Tibial nerve (tissue), 4 donors: ENCODE measurements at regions not wholly inside any gene's neighbourhood (a gene's known extent, or its start where the extent isn't known, plus 50 kb on each side); places are given as distances from the start of the nearest gene placed in this dataset.

ENCODE experiments used
- DNase-seq, 2 donors: peaks; one replicate each; pipeline ENCODE4 v3.0.0-alpha.2; 2019; ENCODE audit warnings: low spot score in 2 of 2
- H3K27ac ChIP-seq, 4 donors: fragments of 200-600 bp; sonication (generic) in 3 of 4; one replicate each; pipeline ENCODE4 v1.5.1; 2017 to 2019; ENCODE audit warnings: mild to moderate bottlenecking in 1 of 4
- H3K27me3 ChIP-seq, 2 donors: fragments of 200-600 bp; sonication (generic) in 1 of 2; one replicate each; pipeline versions ENCODE4 v1.5.1 to v1.6.0; 2017 to 2019
- H3K36me3 ChIP-seq, 3 donors: fragments of 200-600 bp; sonication (generic); one replicate each; pipeline ENCODE4 v1.5.1; 2018 to 2019
- H3K4me1 ChIP-seq, 4 donors: fragments of 200-600 bp; sonication (generic) in 3 of 4; one replicate each; pipeline ENCODE4 v1.5.1; 2017 to 2019
- H3K4me3 ChIP-seq, 4 donors: fragments of 200-600 bp; sonication (generic) in 3 of 4; one replicate each; pipeline ENCODE4 v1.5.1; 2017 to 2019; ENCODE audit warnings: mild to moderate bottlenecking in 1 of 4, moderate library complexity in 1 of 4
- H3K9me3 ChIP-seq, 4 donors: fragments of 200-600 bp; sonication (generic) in 3 of 4; one replicate each; pipeline ENCODE4 v1.5.1; 2017 to 2019
- EP300 ChIP-seq, 2 donors: sonication (generic); formaldehyde crosslinking; IDR thresholded peaks; one replicate each; pipeline ENCODE4 v1.6.1; 2017; ENCODE audit warnings: antibody characterized with exemption in 2 of 2, mild to moderate bottlenecking in 1 of 2
- POLR2A ChIP-seq, 2 donors: fragments of 450-650 bp; IDR thresholded peaks; one replicate each; pipeline ENCODE4 v1.6.1; 2017; ENCODE audit warnings: antibody characterized with exemption in 2 of 2, mild to moderate bottlenecking in 2 of 2, moderate library complexity in 2 of 2
- WGBS, 2 donors: methylation state at CpG; one replicate each; pipeline ENCODE4 v1.1.5; 2018; 5-methylcytosine and 5-hydroxymethylcytosine counted together
- TF ChIP-seq, protein P1 (sequence below), 5 experiments: fragments of 200-600 bp in 3 of 5; fragments of 450-650 bp in 2 of 5; sonication (generic) in 3 of 5; IDR thresholded peaks; one replicate each; pipeline ENCODE4 v1.5.1; 2016 to 2019; ENCODE audit warnings: antibody characterized with exemption in 5 of 5, mild to moderate bottlenecking in 3 of 5, moderate library complexity in 2 of 5

DNA sequence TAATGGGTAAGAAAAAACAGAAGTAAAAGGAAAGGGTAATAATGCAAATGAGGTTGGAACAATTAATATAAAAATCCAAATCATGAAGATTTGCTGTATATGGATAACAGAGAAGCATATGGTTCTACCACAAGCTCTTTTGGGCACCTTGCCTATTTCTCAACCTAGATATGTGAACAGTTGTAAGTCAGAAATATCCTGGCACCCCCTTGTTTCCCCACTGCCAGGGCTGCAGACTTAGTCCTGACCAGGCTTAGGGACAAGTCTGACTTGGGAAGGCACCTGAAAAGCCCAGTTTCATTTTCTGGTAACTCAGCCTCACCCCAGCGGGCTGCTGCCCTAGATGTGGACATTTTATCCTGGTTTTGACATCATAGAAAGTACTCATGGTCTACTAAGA, 183.2 kb upstream of the STAC start:
- Histone ChIP-seq H3K9me3 (no peaks in the 10 kb centered on the region), H3K4me3 (no peak overlapping the region), H3K27me3 (no peaks in the 10 kb centered on the region), H3K36me3 (no peaks in the 10 kb centered on the region), H3K27ac (no peak overlapping the region), H3K4me1 (no peaks in the 10 kb centered on the region)
- 60 to 88% methylated on average over 1 of the region's 1 CpG for WGBS, 2 donors
- no peak for DNase-seq
- TF ChIP-seq, protein P1, sequence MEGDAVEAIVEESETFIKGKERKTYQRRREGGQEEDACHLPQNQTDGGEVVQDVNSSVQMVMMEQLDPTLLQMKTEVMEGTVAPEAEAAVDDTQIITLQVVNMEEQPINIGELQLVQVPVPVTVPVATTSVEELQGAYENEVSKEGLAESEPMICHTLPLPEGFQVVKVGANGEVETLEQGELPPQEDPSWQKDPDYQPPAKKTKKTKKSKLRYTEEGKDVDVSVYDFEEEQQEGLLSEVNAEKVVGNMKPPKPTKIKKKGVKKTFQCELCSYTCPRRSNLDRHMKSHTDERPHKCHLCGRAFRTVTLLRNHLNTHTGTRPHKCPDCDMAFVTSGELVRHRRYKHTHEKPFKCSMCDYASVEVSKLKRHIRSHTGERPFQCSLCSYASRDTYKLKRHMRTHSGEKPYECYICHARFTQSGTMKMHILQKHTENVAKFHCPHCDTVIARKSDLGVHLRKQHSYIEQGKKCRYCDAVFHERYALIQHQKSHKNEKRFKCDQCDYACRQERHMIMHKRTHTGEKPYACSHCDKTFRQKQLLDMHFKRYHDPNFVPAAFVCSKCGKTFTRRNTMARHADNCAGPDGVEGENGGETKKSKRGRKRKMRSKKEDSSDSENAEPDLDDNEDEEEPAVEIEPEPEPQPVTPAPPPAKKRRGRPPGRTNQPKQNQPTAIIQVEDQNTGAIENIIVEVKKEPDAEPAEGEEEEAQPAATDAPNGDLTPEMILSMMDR (IDR thresholded peaks at IDR 0.05) = no peak
- no peak for TF ChIP-seq POLR2A (IDR thresholded peaks at IDR 0.05)
- TF ChIP-seq EP300 (IDR thresholded peaks at IDR 0.05) = no peak

DNA sequence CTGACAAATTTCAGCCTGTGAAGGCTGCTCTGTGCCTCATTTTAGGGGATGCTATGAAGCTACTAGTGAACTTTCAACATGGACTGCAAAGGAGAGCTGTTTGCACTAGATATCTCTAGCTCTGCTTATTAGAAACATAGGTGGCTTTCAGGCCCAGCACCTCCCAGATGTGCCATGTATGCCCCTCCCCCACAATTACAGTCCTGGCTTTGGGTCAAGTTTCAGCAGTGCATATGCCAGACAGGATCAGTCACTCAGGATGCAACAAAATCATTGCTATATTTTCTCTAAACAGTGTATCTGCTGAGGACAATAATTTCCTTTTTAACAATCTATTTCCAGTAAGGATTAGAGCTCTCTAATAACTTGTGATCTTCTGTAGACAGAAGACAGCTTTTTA, 178.8 kb upstream of the STAC start:
- H3K4me3 ChIP-seq = no peak overlapping the region
- H3K36me3 ChIP-seq = no peaks in the 10 kb centered on the region
- no peak for DNase-seq
- no peak overlapping the region for H3K27ac ChIP-seq
- no peaks in the 10 kb centered on the region for H3K27me3 ChIP-seq
- TF ChIP-seq, protein P1 (IDR thresholded peaks at IDR 0.05) = no peak
- TF ChIP-seq EP300 (IDR thresholded peaks at IDR 0.05) (no peak), POLR2A (IDR thresholded peaks at IDR 0.05) (no peak)
- H3K9me3 ChIP-seq = no peaks in the 10 kb centered on the region
- H3K4me1 ChIP-seq = no peaks in the 10 kb centered on the region

DNA sequence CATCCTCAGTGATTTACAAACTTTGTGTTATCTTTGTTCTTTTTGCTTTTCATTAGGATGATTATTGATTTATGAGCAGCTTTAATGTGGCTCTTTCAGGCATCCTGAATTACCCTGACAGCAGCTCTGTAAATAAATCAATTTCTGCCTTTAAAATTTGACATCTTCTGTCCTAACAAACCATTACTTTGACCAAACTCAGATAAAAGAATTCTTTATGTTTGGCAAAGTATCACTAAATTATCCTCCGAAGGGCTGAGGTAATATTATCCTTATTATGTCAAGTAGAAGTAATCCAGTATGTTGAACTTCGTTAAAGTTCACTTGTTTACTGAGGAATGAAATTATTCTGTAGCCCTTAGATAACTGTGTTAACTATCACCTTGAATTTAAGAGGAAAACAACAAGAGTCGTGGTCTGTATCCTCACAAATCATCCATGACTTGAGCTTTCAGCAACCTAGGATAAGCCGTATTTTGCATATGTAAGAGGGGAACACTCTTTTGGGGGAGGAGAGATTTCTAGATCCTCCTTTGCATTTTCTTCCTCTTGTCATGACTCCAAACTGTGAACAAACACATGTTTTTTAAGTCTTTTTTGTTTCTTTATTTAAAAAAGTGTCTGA, 173.2 kb upstream of the STAC start:
- Histone ChIP-seq H3K4me1 (peaks cover 0 to 1% (median 0%) of the 10 kb centered on the region in 4 donors), H3K27me3 (no peaks in the 10 kb centered on the region), H3K36me3 (no peaks in the 10 kb centered on the region), H3K9me3 (no peaks in the 10 kb centered on the region), H3K4me3 (no peak overlapping the region), H3K27ac (no peak overlapping the region)
- no peak for TF ChIP-seq POLR2A (IDR thresholded peaks at IDR 0.05)
- TF ChIP-seq EP300 (IDR thresholded peaks at IDR 0.05) = no peak
- TF ChIP-seq, protein P1 (IDR thresholded peaks at IDR 0.05) = no peak
- 28 to 42% methylated on average over 4 of the region's 4 CpGs for WGBS, 2 donors
- DNase-seq = no peak

- no peaks in the 10 kb centered on the region for H3K36me3 ChIP-seq
- 76% methylated on average over 3 of the region's 3 CpGs for WGBS, 2 donors
- DNase-seq = no peak
Measured at GRCh38 chr3:36210840-36211651, 169.3 kb upstream of the STAC start.

DNA sequence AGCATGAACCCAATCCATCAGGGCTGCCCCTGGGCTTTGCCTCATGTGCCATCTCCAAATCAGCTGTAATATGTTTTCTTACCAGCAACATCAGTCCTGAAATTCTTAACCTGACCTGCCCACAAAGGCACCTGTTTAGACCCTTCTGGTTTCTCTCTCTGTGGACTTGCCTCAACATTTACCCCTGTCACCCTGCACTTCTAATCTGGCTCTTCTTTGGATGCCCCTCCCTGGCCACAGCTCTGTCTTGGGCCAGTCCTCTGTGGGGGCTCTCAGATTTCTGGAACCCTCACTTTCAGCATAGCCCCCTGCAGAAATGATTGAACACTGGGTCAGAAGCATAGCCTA, 168.7 kb upstream of the STAC start:
- TF ChIP-seq POLR2A (IDR thresholded peaks at IDR 0.05) = no peak
- TF ChIP-seq, protein P1 (IDR thresholded peaks at IDR 0.05) = no peak
- no peak for TF ChIP-seq EP300 (IDR thresholded peaks at IDR 0.05)
- no peak overlapping the region for H3K4me3 ChIP-seq
- peaks cover 0 to 6% (median 0%) of the 10 kb centered on the region in 4 donors for H3K4me1 ChIP-seq
- no peak for DNase-seq
- H3K36me3 ChIP-seq = no peaks in the 10 kb centered on the region
- H3K27me3 ChIP-seq = no peaks in the 10 kb centered on the region
- H3K27ac ChIP-seq = no peak overlapping the region
- no peaks in the 10 kb centered on the region for H3K9me3 ChIP-seq

More at GRCh38 chr3:36210840-36211651, 169.3 kb upstream of the STAC start:
- H3K27me3 ChIP-seq = no peaks in the 10 kb centered on the region
- H3K4me1 ChIP-seq = peaks cover 0 to 6% (median 0%) of the 10 kb centered on the region in 4 donors
- TF ChIP-seq, protein P1 (IDR thresholded peaks at IDR 0.05) = no peak
- TF ChIP-seq EP300 (IDR thresholded peaks at IDR 0.05) (no peak), POLR2A (IDR thresholded peaks at IDR 0.05) (no peak)
- H3K4me3 ChIP-seq = no peak overlapping the region
- H3K27ac ChIP-seq = no peak overlapping the region
- no peaks in the 10 kb centered on the region for H3K9me3 ChIP-seq
